ENCODE measurements at regions not wholly inside any gene's neighbourhood (a gene's known extent, or its start where the extent isn't known, plus 50 kb on each side); places are given as distances from the start of the nearest gene placed in this dataset.

GRCh38 chr9:85112391-85112790 is 442.9 kb downstream of the NTRK2 start:
- ChIA-PET CTCF (no interaction called here), POLR2A (no interaction called here)
- Histone ChIP-seq H3K36me3 (ENCODE audit: control insufficient read depth in 2 of 2, insufficient read depth in 1 of 2, low read length in 2 of 2) (no peaks in the 10 kb centered on the region), H3K9me3 (ENCODE audit: control insufficient read depth, insufficient read depth, low read depth, low read length) (no peaks in the 10 kb centered on the region), H3K27ac (ENCODE audit: extremely low read depth, low read depth, low read length) (no peak overlapping the region), H3K4me1 (ENCODE audit: control insufficient read depth, insufficient read depth, low read length) (no peaks in the 10 kb centered on the region; the same call in 1 of the 2 replicates), H3K4me3 (ENCODE audit: low read depth, low read length) (no peak overlapping the region)
- TF ChIP-seq ZNF785 (tag by site-specific recombination; IDR thresholded peaks at IDR 0.05), result no peak
- TF ChIP-seq ZNF658 (tag by site-specific recombination; IDR thresholded peaks at IDR 0.05), result no peak
- TF ChIP-seq KLF17 (tag by site-specific recombination; IDR thresholded peaks at IDR 0.05), result no peak
- no peak for TF ChIP-seq ZNF621 (tag by site-specific recombination; IDR thresholded peaks at IDR 0.05)
- TF ChIP-seq ZNF555 (tag by site-specific recombination; conservative IDR thresholded peaks at IDR 0.05), result no peak

GRCh38 chr9:85108746-85109145 is 439.2 kb downstream of the NTRK2 start:
- H3K4me3 ChIP-seq (ENCODE audit: low read depth, low read length), result no peak overlapping the region
- ChIA-PET POLR2A (no interaction called here), CTCF (interaction anchor here (0.6 to 1.0 kb wide), 4 partner anchors 114 to 711 kb away, joined by 3 to 4 read pairs (median 3); no protein-coding TSS in a partner anchor)

GRCh38 chr9:85108229-85108628 is 438.7 kb downstream of the NTRK2 start:
- no peaks in the 10 kb centered on the region for H3K4me1 ChIP-seq (ENCODE audit: control insufficient read depth, insufficient read depth, low read length)
- TF ChIP-seq ATF2 (tag by site-specific recombination; IDR thresholded peaks at IDR 0.05; ENCODE audit: low read depth) (no peak), ZNF114 (tag by site-specific recombination; IDR thresholded peaks at IDR 0.05) (no peak), ZBTB7A (tag by site-specific recombination; IDR thresholded peaks at IDR 0.05; ENCODE audit: low read depth) (no peak), ZBTB21 (tag by site-specific recombination; IDR thresholded peaks at IDR 0.05) (no peak), ZNF707 (tag by site-specific recombination; IDR thresholded peaks at IDR 0.05) (no peak), HOXA7 (CRISPR knock-in tag; IDR thresholded peaks at IDR 0.05; ENCODE audit: borderline replicate concordance) (no peak), ZNF704 (tag by site-specific recombination; IDR thresholded peaks at IDR 0.05) (no peak), ZNF211 (tag by site-specific recombination; IDR thresholded peaks at IDR 0.05; ENCODE audit: low read depth) (no peak), ZBTB48 (tag by site-specific recombination; IDR thresholded peaks at IDR 0.05) (no peak), ZNF37A (tag by site-specific recombination; IDR thresholded peaks at IDR 0.05) (no peak), ZNF146 (tag by site-specific recombination; IDR thresholded peaks at IDR 0.05) (no peak)
- no peaks in the 10 kb centered on the region for H3K36me3 ChIP-seq (ENCODE audit: control insufficient read depth in 2 of 2, insufficient read depth in 1 of 2, low read length in 2 of 2)
- H3K4me3 ChIP-seq (ENCODE audit: low read depth, low read length), result no peak overlapping the region
- ChIA-PET POLR2A (no interaction called here), CTCF (interaction anchor here (0.8 to 1.0 kb wide), 2 partner anchors 138 to 711 kb away, joined by 3 to 4 read pairs; no protein-coding TSS in a partner anchor)
- no peak overlapping the region for H3K27ac ChIP-seq (ENCODE audit: extremely low read depth, low read depth, low read length)
- no peaks in the 10 kb centered on the region for H3K9me3 ChIP-seq (ENCODE audit: control insufficient read depth, insufficient read depth, low read depth, low read length)

More at GRCh38 chr9:85108746-85109145, 439.2 kb downstream of the NTRK2 start:
- Histone ChIP-seq H3K4me1 (ENCODE audit: control insufficient read depth, insufficient read depth, low read length) (no peaks in the 10 kb centered on the region), H3K36me3 (ENCODE audit: control insufficient read depth in 2 of 2, insufficient read depth in 1 of 2, low read length in 2 of 2) (no peaks in the 10 kb centered on the region), H3K27ac (ENCODE audit: extremely low read depth, low read depth, low read length) (no peak overlapping the region), H3K9me3 (ENCODE audit: control insufficient read depth, insufficient read depth, low read depth, low read length) (no peaks in the 10 kb centered on the region)
- TF ChIP-seq ZBTB6 (tag by site-specific recombination; IDR thresholded peaks at IDR 0.05) (peak; percentile 46; the same call in 1 of the 2 replicates), HIC1 (tag by site-specific recombination; IDR thresholded peaks at IDR 0.05) (no peak)
